ENCODE measurements at regions not wholly inside any gene's neighbourhood (a gene's known extent, or its start where the extent isn't known, plus 50 kb on each side); places are given as distances from the start of the nearest gene placed in this dataset.

GRCh38 chr13:97858161-97858560 lies 95.3 kb upstream of the IPO5 start (continued):
- TF ChIP-seq ZNF398 (CRISPR knock-in tag; IDR thresholded peaks at IDR 0.05) (no peak), ZNF143 (CRISPR knock-in tag; IDR thresholded peaks at IDR 0.05) (no peak), LARP7 (IDR thresholded peaks at IDR 0.05) (no peak), RBFOX2 (IDR thresholded peaks at IDR 0.05; ENCODE audit: low read depth, low read length) (no peak), SP1 (CRISPR knock-in tag; IDR thresholded peaks at IDR 0.05) (no peak)

GRCh38 chr13:97866346-97866745 lies 87.1 kb upstream of the IPO5 start:
- Histone ChIP-seq H3K36me3 (ENCODE audit: control insufficient read depth, insufficient read depth, low read length) (no peaks in the 10 kb centered on the region), H2AFZ (ENCODE audit: low read depth, low read length) (no peak overlapping the region), H3K9me3 (replicated peaks; ENCODE audit: control insufficient read depth, insufficient read depth, low read depth, low read length) (no peaks in the 10 kb centered on the region), H3K27me3 (ENCODE audit: control insufficient read depth in 2 of 2, insufficient read depth in 2 of 2, low read length in 2 of 2) (no peaks in the 10 kb centered on the region), H3K4me3 (no peak overlapping the region), H3K9ac (ENCODE audit: insufficient read depth in 1 of 2, low read depth in 2 of 2, low read length in 2 of 2) (no peak overlapping the region), H4K20me1 (replicated peaks; ENCODE audit: control insufficient read depth, insufficient read depth, low read length) (no peaks in the 10 kb centered on the region), H3K4me2 (ENCODE audit: insufficient read depth, low read length) (no peak overlapping the region), H3K9me1 (ENCODE audit: control insufficient read depth, insufficient read depth, low read length) (no peaks in the 10 kb centered on the region), H3K27ac (ENCODE audit: extremely low read depth, low read depth, low read length) (no peak overlapping the region), H3K4me1 (replicated peaks in 1 of 2; ENCODE audit: control insufficient read depth in 2 of 2, insufficient read depth in 2 of 2, low read length in 2 of 2) (no peaks in the 10 kb centered on the region), H3K79me2 (ENCODE audit: control insufficient read depth, insufficient read depth, low read length) (no peaks in the 10 kb centered on the region)
- FAIRE-seq, result no peak
- 3% methylated on average over 3 of the region's 4 CpGs for WGBS (ENCODE audit: insufficient coverage, low coverage, missing lambda C conversion rate)
- in situ Hi-C loops (cut with MboI) (no loop called here), intact Hi-C loops (cut with micrococcal nuclease) (no loop called here)
- TF ChIP-seq PTRF (tag; IDR thresholded peaks at IDR 0.05) (no peak), TARDBP (IDR thresholded peaks at IDR 0.05) (no peak), ZEB2 (IDR thresholded peaks at IDR 0.05) (no peak)
- POLR2A ChIA-PET, result no interaction called here
- DNase-seq (ENCODE audit: extremely low read depth in 1 of 4, low spot score in 3 of 4), result no peak
- CTCF ChIA-PET (ENCODE audit: low intra/inter-chr PET ratio), result no interaction called here
- BruUV-seq (replicated peaks), result no TSS peak
- no peak for ATAC-seq

All from K562 (cell line).